Endodermal cell (in vitro differentiated cells): ENCODE measurements at regions not wholly inside any gene's neighbourhood (a gene's known extent, or its start where the extent isn't known, plus 50 kb on each side); places are given as distances from the start of the nearest gene placed in this dataset.
"Not testable (repeated sequence)": the region's sequence is repeated elsewhere in the genome, so short reads cannot be mapped to it uniquely, and the experiment has no call there.

ENCODE experiments used
- DNase-seq: peaks from one replicate; pipeline ENCODE4 v3.0.0-alpha.2; 2017
- H3K27ac ChIP-seq: 2 replicates; pipeline ENCODE4 v1.5.1; 2013; ENCODE audit warnings: mild to moderate bottlenecking, low read depth, low read length, moderate library complexity
- H3K27me3 ChIP-seq: 2 replicates; pipeline ENCODE4 v1.6.1; 2013; ENCODE audit warnings: mild to moderate bottlenecking, low read length, moderate library complexity; ENCODE audit not compliant: insufficient read depth, control insufficient read depth, poor library complexity, severe bottlenecking
- H3K36me3 ChIP-seq: 2 replicates; pipeline ENCODE4 v1.7.0; 2013; ENCODE audit warnings: mild to moderate bottlenecking, low read length, moderate library complexity; ENCODE audit not compliant: control insufficient read depth, insufficient read depth
- H3K4me1 ChIP-seq: one replicate; pipeline ENCODE4 v1.7.0; 2013; ENCODE audit warnings: low read length; ENCODE audit not compliant: control insufficient read depth, insufficient read depth
- H3K4me3 ChIP-seq: 2 replicates; pipeline ENCODE4 v1.5.1; 2013; ENCODE audit warnings: mild to moderate bottlenecking, low read length, moderate library complexity
- H3K9ac ChIP-seq: 2 replicates; pipeline ENCODE4 v1.6.1; 2013; ENCODE audit warnings: mild to moderate bottlenecking, low read length, moderate library complexity; ENCODE audit not compliant: poor library complexity, severe bottlenecking; ENCODE audit errors: extremely low read depth
- H3K9me3 ChIP-seq: 2 replicates; pipeline ENCODE4 v1.6.1; 2013; ENCODE audit warnings: mild to moderate bottlenecking, low read length, moderate library complexity; ENCODE audit not compliant: control insufficient read depth
- H3K27ac Mint-ChIP-seq: 2 replicates; pipeline ENCODE4 v1.8.0; 2020; ENCODE audit warnings: mixed read lengths
- H3K27me3 Mint-ChIP-seq: 2 replicates; pipeline ENCODE4 v1.8.0; 2021; ENCODE audit warnings: mild to moderate bottlenecking, mixed read lengths; ENCODE audit not compliant: insufficient read depth
- H3K36me3 Mint-ChIP-seq: 2 replicates; pipeline ENCODE4 v1.8.0; 2020; ENCODE audit warnings: low read depth, mixed read lengths
- H3K4me1 Mint-ChIP-seq: 2 replicates; pipeline ENCODE4 v1.8.0; 2020; ENCODE audit warnings: mixed read lengths
- H3K4me3 Mint-ChIP-seq: 2 replicates; pipeline ENCODE4 v1.8.0; 2020; ENCODE audit warnings: mild to moderate bottlenecking, moderate library complexity, mixed read lengths
- H3K9me3 Mint-ChIP-seq: 2 replicates; pipeline ENCODE4 v1.8.0; 2020; ENCODE audit warnings: mild to moderate bottlenecking, mixed read lengths
- CTCF ChIP-seq: fragments of 200-600 bp; sonication (generic); conservative IDR thresholded peaks from 2 replicates; pipeline ENCODE4 v1.5.0; 2021; ENCODE audit warnings: antibody characterized with exemption, mild to moderate bottlenecking
- WGBS, 2 experiments: methylation state at CpG; one replicate each; pipeline versions ENCODE4 v1.1.5 to v1.1.7; 2013; ENCODE audit warnings: missing lambda C conversion rate in 2 of 2, mixed read lengths in 1 of 2; ENCODE audit not compliant: insufficient coverage in 1 of 2, insufficient read length in 1 of 2; 5-methylcytosine and 5-hydroxymethylcytosine counted together

GRCh38 chr5:25241981-25242380 is 597.2 kb upstream of the CDH10 start:
- 57 to 63% methylated on average over 4 of the region's 4 CpGs for WGBS, 2 experiments
- H3K27me3 Mint-ChIP-seq: peaks cover 2% of the 10 kb centered on the region
- Histone ChIP-seq H3K4me3 (no peak overlapping the region), H3K27ac (no peak overlapping the region), H3K4me1 (no peaks in the 10 kb centered on the region), H3K36me3 (no peaks in the 10 kb centered on the region), H3K9me3 (no peaks in the 10 kb centered on the region), H3K27me3 (no peaks in the 10 kb centered on the region), H3K9ac (no peak overlapping the region)
- TF ChIP-seq CTCF: no peak
- no peaks in the 10 kb centered on the region for H3K4me1 Mint-ChIP-seq
- no peak for DNase-seq
- H3K27ac Mint-ChIP-seq: no peak overlapping the region
- no peak overlapping the region for H3K4me3 Mint-ChIP-seq
- H3K9me3 Mint-ChIP-seq: no peaks in the 10 kb centered on the region
- no peaks in the 10 kb centered on the region for H3K36me3 Mint-ChIP-seq

- not testable (repeated sequence) for H3K4me3 Mint-ChIP-seq, H3K27ac ChIP-seq, H3K4me1 ChIP-seq, DNase-seq, H3K9me3 ChIP-seq, H3K27me3 ChIP-seq, H3K27me3 Mint-ChIP-seq, H3K27ac Mint-ChIP-seq, H3K36me3 ChIP-seq, H3K4me1 Mint-ChIP-seq, H3K9me3 Mint-ChIP-seq, H3K9ac ChIP-seq, H3K36me3 Mint-ChIP-seq, H3K4me3 ChIP-seq
- WGBS, 2 experiments: 89% methylated on average over 3 of the region's 4 CpGs; no CpG with 5 or more reads in 1 of the 2 experiments
Measured at GRCh38 chr5:25238720-25239119, 593.9 kb upstream of the CDH10 start.

- Histone ChIP-seq H3K4me1 (no peaks in the 10 kb centered on the region), H3K4me3 (no peak overlapping the region), H3K9ac (no peak overlapping the region), H3K27me3 (no peaks in the 10 kb centered on the region), H3K27ac (no peak overlapping the region), H3K36me3 (no peaks in the 10 kb centered on the region), H3K9me3 (no peaks in the 10 kb centered on the region)
- H3K27me3 Mint-ChIP-seq: no peaks in the 10 kb centered on the region
- H3K36me3 Mint-ChIP-seq: no peaks in the 10 kb centered on the region
- WGBS, 2 experiments: 83 to 94% methylated on average over 9 to 10 of the region's 10 CpGs
- no peaks in the 10 kb centered on the region for H3K4me1 Mint-ChIP-seq
- no peak for TF ChIP-seq CTCF
- H3K27ac Mint-ChIP-seq: no peak overlapping the region
- no peak overlapping the region for H3K4me3 Mint-ChIP-seq
- no peaks in the 10 kb centered on the region for H3K9me3 Mint-ChIP-seq
- no peak for DNase-seq
Measured at GRCh38 chr5:25224316-25224982, 579.7 kb upstream of the CDH10 start.

- not testable (repeated sequence) for H3K36me3 ChIP-seq, H3K9ac ChIP-seq, H3K27me3 Mint-ChIP-seq, H3K4me1 Mint-ChIP-seq, H3K36me3 Mint-ChIP-seq, H3K27me3 ChIP-seq, H3K9me3 Mint-ChIP-seq, H3K27ac ChIP-seq, H3K4me1 ChIP-seq, H3K9me3 ChIP-seq, DNase-seq, H3K4me3 ChIP-seq, H3K27ac Mint-ChIP-seq, H3K4me3 Mint-ChIP-seq
- 94 to 99% methylated on average over 9 to 23 of the region's 23 CpGs for WGBS, 2 experiments
Measured at GRCh38 chr5:25199902-25200301, 555.1 kb upstream of the CDH10 start.
